Fibroblast of lung (primary cell): ENCODE measurements at regions not wholly inside any gene's neighbourhood (a gene's known extent, or its start where the extent isn't known, plus 50 kb on each side); places are given as distances from the start of the nearest gene placed in this dataset.

Experiments used
- EZH2 ChIP-seq: IDR thresholded peaks from 2 replicates; pipeline ENCODE4 v1.5.1; 2012; ENCODE audit warnings: low read length, control low read depth, mild to moderate bottlenecking; ENCODE audit errors: missing control alignments
- TF ChIP-seq, protein P1 (sequence below), 2 donors: IDR thresholded peaks in 1 of 2; conservative IDR thresholded peaks in 1 of 2; 1 replicate in 1 of 2; 2 replicates in 1 of 2; pipeline ENCODE4 v1.5.1; 2011 to 2012; ENCODE audit warnings: low read length in 2 of 2, control low read depth in 1 of 2, inconsistent platforms in 1 of 2, low read depth in 1 of 2, mild to moderate bottlenecking in 1 of 2

DNA sequence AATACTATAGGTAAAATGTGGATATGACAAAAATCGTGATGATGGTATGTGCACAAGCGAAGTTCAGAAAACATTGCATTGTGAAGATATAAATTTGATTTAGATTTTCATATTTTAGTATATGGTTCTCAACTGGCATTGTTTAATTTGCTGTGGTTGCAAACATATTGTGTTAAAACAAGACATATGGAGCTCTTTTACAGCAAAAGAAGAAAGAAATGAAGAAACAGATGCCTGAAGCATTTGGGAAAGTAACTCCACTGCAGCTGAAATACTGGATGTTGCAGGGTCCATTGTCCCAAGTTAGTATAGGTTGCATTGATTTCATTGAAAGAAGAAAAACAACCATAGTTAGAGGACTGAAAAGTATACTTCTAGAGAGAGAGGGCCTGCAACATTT lies 185.8 kb upstream of the SSTR1 start:
- TF ChIP-seq, protein P1, sequence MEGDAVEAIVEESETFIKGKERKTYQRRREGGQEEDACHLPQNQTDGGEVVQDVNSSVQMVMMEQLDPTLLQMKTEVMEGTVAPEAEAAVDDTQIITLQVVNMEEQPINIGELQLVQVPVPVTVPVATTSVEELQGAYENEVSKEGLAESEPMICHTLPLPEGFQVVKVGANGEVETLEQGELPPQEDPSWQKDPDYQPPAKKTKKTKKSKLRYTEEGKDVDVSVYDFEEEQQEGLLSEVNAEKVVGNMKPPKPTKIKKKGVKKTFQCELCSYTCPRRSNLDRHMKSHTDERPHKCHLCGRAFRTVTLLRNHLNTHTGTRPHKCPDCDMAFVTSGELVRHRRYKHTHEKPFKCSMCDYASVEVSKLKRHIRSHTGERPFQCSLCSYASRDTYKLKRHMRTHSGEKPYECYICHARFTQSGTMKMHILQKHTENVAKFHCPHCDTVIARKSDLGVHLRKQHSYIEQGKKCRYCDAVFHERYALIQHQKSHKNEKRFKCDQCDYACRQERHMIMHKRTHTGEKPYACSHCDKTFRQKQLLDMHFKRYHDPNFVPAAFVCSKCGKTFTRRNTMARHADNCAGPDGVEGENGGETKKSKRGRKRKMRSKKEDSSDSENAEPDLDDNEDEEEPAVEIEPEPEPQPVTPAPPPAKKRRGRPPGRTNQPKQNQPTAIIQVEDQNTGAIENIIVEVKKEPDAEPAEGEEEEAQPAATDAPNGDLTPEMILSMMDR (conservative IDR thresholded peaks at IDR 0.05 in 1 of 2, IDR thresholded peaks at IDR 0.05 in 1 of 2; ENCODE audit: low read depth in 1 of 2, low read length in 2 of 2): no peak
- TF ChIP-seq EZH2: no peak
